HEK293 (cell line): ENCODE measurements at regions not wholly inside any gene's neighbourhood (a gene's known extent, or its start where the extent isn't known, plus 50 kb on each side); places are given as distances from the start of the nearest gene placed in this dataset.

Experiments used
- CTCF ChIA-PET: fragments of 350-600 bp; formaldehyde crosslinking; extraction: SDS; loops from one replicate; lab custom pipeline; 2021; ENCODE audit warnings: antibody characterized with exemption; lab: Yijun Ruan, JAX
- POLR2A ChIA-PET: fragments of 300-600 bp; formaldehyde crosslinking; extraction: SDS; loops from one replicate; lab custom pipeline; 2020; ENCODE audit warnings: antibody characterized with exemption, inconsistent platforms; lab: Yijun Ruan, JAX
- H3K27ac ChIP-seq: fragments of 200-500 bp; sonication (Bioruptor generic); 2 replicates; pipeline ENCODE4 v1.5.1; 2014; ENCODE audit warnings: low read depth, low read length, control low read depth, inconsistent platforms; ENCODE audit errors: extremely low read depth
- H3K36me3 ChIP-seq, 2 experiments: fragments of 200-500 bp in 1 of 2; sonication (Bioruptor generic) in 1 of 2; 1 replicate in 1 of 2; 2 replicates in 1 of 2; pipeline ENCODE4 v1.5.1; 2014 to 2017; ENCODE audit warnings: inconsistent platforms in 2 of 2, low read length in 2 of 2; ENCODE audit not compliant: control insufficient read depth in 2 of 2, insufficient read depth in 1 of 2
- H3K4me1 ChIP-seq: fragments of 200-500 bp; sonication (Bioruptor generic); 2 replicates; pipeline ENCODE4 v1.5.1; 2014; ENCODE audit warnings: mild to moderate bottlenecking, low read length, inconsistent platforms; ENCODE audit not compliant: control insufficient read depth, insufficient read depth
- H3K4me3 ChIP-seq: 2 replicates; pipeline ENCODE4 v1.5.1; 2011; ENCODE audit warnings: low read depth, mild to moderate bottlenecking, control low read depth, low read length, moderate library complexity
- H3K9me3 ChIP-seq: fragments of 200-500 bp; sonication (Bioruptor generic); 2 replicates; pipeline ENCODE4 v1.5.1; 2014; ENCODE audit warnings: low read depth, low read length, inconsistent platforms; ENCODE audit not compliant: control insufficient read depth, insufficient read depth
- EGR2 ChIP-seq: fragments of 450-650 bp; formaldehyde crosslinking; IDR thresholded peaks from 2 replicates; pipeline ENCODE4 v1.5.1; 2016; ENCODE audit warnings: low read depth, missing biosample characterization, missing genetic modification characterization
- KLF10 ChIP-seq: fragments of 450-650 bp; IDR thresholded peaks from 2 replicates; pipeline ENCODE4 v1.5.1; 2018; ENCODE audit warnings: missing biosample characterization, mild to moderate bottlenecking, missing genetic modification characterization
- KLF7 ChIP-seq: fragments of 450-650 bp; formaldehyde crosslinking; IDR thresholded peaks from 2 replicates; pipeline ENCODE4 v1.5.1; 2016; ENCODE audit warnings: missing biosample characterization, missing genetic modification characterization, borderline replicate concordance
- REPIN1 ChIP-seq: fragments of 450-650 bp; formaldehyde crosslinking; IDR thresholded peaks from 2 replicates; pipeline ENCODE4 v1.5.1; 2017; ENCODE audit warnings: missing biosample characterization, missing genetic modification characterization, low read depth
- ZBTB20 ChIP-seq: fragments of 450-650 bp; formaldehyde crosslinking; IDR thresholded peaks from 2 replicates; pipeline ENCODE4 v1.5.1; 2016; ENCODE audit warnings: missing biosample characterization, missing genetic modification characterization
- ZBTB21 ChIP-seq: fragments of 450-650 bp; formaldehyde crosslinking; IDR thresholded peaks from 2 replicates; pipeline ENCODE4 v1.5.1; 2017; ENCODE audit warnings: missing biosample characterization, missing genetic modification characterization
- ZFP41 ChIP-seq: fragments of 450-650 bp; formaldehyde crosslinking; IDR thresholded peaks from 2 replicates; pipeline ENCODE4 v1.5.1; 2016; ENCODE audit warnings: missing biosample characterization, missing genetic modification characterization, borderline replicate concordance
- ZIC2 ChIP-seq: fragments of 450-650 bp; formaldehyde crosslinking; IDR thresholded peaks from 2 replicates; pipeline ENCODE4 v1.5.1; 2016; ENCODE audit warnings: missing biosample characterization, missing genetic modification characterization
- ZNF169 ChIP-seq: fragments of 450-650 bp; formaldehyde crosslinking; IDR thresholded peaks from 2 replicates; pipeline ENCODE4 v1.5.1; 2016; ENCODE audit warnings: missing biosample characterization, missing genetic modification characterization
- ZNF214 ChIP-seq: fragments of 450-650 bp; formaldehyde crosslinking; IDR thresholded peaks from 2 replicates; pipeline ENCODE4 v1.5.1; 2017; ENCODE audit warnings: missing biosample characterization, mild to moderate bottlenecking, missing genetic modification characterization, borderline replicate concordance
- ZNF23 ChIP-seq: fragments of 450-650 bp; formaldehyde crosslinking; IDR thresholded peaks from 2 replicates; pipeline ENCODE4 v1.5.1; 2016; ENCODE audit warnings: missing biosample characterization, missing genetic modification characterization, borderline replicate concordance
- ZNF24 ChIP-seq: fragments of 450-650 bp; formaldehyde crosslinking; IDR thresholded peaks from 2 replicates; pipeline ENCODE4 v1.5.1; 2016; ENCODE audit warnings: missing biosample characterization, missing genetic modification characterization
- ZNF426 ChIP-seq: fragments of 450-650 bp; formaldehyde crosslinking; IDR thresholded peaks from 2 replicates; pipeline ENCODE4 v1.5.1; 2017; ENCODE audit warnings: missing biosample characterization, missing genetic modification characterization, mild to moderate bottlenecking, inconsistent platforms, moderate library complexity
- ZNF548 ChIP-seq: fragments of 450-650 bp; formaldehyde crosslinking; IDR thresholded peaks from 2 replicates; pipeline ENCODE4 v1.5.1; 2016; ENCODE audit warnings: missing biosample characterization, missing genetic modification characterization
- ZNF654 ChIP-seq: fragments of 450-650 bp; formaldehyde crosslinking; IDR thresholded peaks from 2 replicates; pipeline ENCODE4 v1.5.1; 2016; ENCODE audit warnings: low read depth, missing biosample characterization, missing genetic modification characterization
- ZNF843 ChIP-seq: fragments of 450-650 bp; formaldehyde crosslinking; IDR thresholded peaks from 2 replicates; pipeline ENCODE4 v1.5.1; 2016; ENCODE audit warnings: missing biosample characterization, missing genetic modification characterization
- TF ChIP-seq, protein P1 (sequence below): fragments of 450-650 bp; formaldehyde crosslinking; IDR thresholded peaks from 2 replicates; pipeline ENCODE4 v1.5.1; 2016; ENCODE audit warnings: missing biosample characterization, missing genetic modification characterization
- TF ChIP-seq, protein P2 (sequence below): fragments of 450-650 bp; formaldehyde crosslinking; IDR thresholded peaks from 2 replicates; pipeline ENCODE4 v1.5.1; 2017; ENCODE audit warnings: missing biosample characterization, mild to moderate bottlenecking, missing genetic modification characterization, moderate library complexity
- TF ChIP-seq, protein P3 (sequence below): fragments of 450-650 bp; formaldehyde crosslinking; IDR thresholded peaks from 2 replicates; pipeline ENCODE4 v1.5.1; 2016; ENCODE audit warnings: missing biosample characterization, missing genetic modification characterization
- TF ChIP-seq, protein P4 (sequence below): fragments of 450-650 bp; formaldehyde crosslinking; IDR thresholded peaks from 2 replicates; pipeline ENCODE4 v1.5.1; 2017; ENCODE audit warnings: missing biosample characterization, missing genetic modification characterization

DNA sequence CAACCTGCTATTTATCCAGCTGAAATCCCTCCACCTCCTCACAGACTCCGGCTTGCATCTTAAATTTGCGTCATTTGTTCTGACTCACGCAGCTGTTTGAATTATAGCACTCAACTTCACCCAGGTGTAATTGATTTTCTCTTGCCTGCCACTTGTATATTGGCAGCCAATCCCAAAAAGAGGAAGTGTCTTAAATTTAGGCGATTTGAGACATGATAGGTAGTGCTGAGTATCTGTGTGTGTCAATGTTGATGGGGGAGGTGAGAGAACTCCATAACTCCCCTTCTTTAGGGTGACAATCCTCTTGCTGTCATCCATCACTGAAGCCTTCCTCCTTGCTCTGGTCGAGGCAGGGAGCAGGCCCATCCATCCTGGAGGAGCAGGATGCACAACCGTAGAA is 77.2 kb upstream of the TPRG1 start:
- POLR2A ChIA-PET, result no interaction called here
- no peak for TF ChIP-seq ZNF24 (tag by site-specific recombination)
- no peak for TF ChIP-seq ZNF654 (tag by site-specific recombination)
- TF ChIP-seq REPIN1 (tag by site-specific recombination), result no peak
- no peak for TF ChIP-seq EGR2
- Histone ChIP-seq H3K4me3 (no peak overlapping the region), H3K36me3 (no peaks in the 10 kb centered on the region), H3K9me3 (no peaks in the 10 kb centered on the region), H3K27ac (no peak overlapping the region), H3K4me1 (no peaks in the 10 kb centered on the region)
- CTCF ChIA-PET, result no interaction called here

DNA sequence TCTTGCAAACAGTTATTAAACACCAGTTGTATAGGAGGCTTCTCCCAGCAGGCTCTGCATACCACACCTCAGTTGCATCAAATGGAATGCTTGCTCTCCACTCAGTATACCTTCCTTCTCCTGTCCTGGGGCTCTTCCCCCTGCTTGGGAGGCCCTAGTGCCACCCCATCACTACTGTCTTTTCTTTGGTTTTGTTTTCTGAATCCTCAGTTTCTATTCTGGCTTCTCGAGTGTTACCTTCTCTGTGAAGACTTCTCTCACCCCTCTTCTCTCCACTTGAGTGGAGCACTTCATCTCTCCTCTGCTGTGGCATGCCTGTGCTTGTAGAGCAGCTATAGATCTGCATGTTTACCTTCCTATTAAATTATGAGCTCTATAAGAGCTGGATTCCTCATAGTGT is 75.7 kb upstream of the TPRG1 start:
- no peaks in the 10 kb centered on the region for H3K9me3 ChIP-seq
- no peak for TF ChIP-seq ZFP41 (tag by site-specific recombination)
- TF ChIP-seq, all 188 proteins: peak for 0
- no peak overlapping the region for H3K27ac ChIP-seq
- CTCF ChIA-PET, result no interaction called here
- H3K4me1 ChIP-seq, result no peaks in the 10 kb centered on the region
- POLR2A ChIA-PET, result no interaction called here
- no peak overlapping the region for H3K4me3 ChIP-seq
- H3K36me3 ChIP-seq, result no peaks in the 10 kb centered on the region

DNA sequence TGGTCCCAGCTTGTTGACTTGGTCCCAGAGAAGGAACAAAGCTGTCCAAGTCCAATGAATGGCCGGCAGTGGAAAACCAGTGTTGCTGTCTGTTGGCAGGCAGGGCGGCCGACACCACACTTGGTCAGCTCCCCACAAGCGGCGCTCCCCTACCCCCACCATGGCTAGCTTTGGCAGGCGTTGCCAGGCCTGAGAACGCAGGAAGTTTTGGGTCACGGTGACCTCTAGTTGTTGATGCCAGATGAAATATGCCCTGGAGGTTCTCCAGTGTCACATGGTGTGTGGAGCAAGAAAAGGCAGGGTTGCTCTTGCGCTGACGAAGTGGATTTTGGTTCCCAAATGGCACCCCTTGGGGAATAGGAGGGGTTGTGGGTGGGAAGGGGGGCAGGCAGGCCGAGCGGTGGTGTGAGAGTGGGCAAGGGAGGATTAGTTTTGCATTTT is 72.7 kb upstream of the TPRG1 start:
- Histone ChIP-seq H3K9me3 (no peaks in the 10 kb centered on the region), H3K27ac (no peak overlapping the region), H3K4me1 (no peaks in the 10 kb centered on the region), H3K36me3 (no peaks in the 10 kb centered on the region), H3K4me3 (no peak overlapping the region)
- no peak for TF ChIP-seq ZIC2 (tag by site-specific recombination)
- TF ChIP-seq, protein P1, sequence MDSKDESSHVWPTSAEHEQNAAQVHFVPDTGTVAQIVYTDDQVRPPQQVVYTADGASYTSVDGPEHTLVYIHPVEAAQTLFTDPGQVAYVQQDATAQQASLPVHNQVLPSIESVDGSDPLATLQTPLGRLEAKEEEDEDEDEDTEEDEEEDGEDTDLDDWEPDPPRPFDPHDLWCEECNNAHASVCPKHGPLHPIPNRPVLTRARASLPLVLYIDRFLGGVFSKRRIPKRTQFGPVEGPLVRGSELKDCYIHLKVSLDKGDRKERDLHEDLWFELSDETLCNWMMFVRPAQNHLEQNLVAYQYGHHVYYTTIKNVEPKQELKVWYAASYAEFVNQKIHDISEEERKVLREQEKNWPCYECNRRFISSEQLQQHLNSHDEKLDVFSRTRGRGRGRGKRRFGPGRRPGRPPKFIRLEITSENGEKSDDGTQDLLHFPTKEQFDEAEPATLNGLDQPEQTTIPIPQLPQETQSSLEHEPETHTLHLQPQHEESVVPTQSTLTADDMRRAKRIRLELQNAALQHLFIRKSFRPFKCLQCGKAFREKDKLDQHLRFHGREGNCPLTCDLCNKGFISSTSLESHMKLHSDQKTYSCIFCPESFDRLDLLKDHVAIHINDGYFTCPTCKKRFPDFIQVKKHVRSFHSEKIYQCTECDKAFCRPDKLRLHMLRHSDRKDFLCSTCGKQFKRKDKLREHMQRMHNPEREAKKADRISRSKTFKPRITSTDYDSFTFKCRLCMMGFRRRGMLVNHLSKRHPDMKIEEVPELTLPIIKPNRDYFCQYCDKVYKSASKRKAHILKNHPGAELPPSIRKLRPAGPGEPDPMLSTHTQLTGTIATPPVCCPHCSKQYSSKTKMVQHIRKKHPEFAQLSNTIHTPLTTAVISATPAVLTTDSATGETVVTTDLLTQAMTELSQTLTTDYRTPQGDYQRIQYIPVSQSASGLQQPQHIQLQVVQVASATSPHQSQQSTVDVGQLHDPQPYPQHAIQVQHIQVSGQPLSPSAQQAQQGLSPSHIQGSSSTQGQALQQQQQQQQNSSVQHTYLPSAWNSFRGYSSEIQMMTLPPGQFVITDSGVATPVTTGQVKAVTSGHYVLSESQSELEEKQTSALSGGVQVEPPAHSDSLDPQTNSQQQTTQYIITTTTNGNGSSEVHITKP, result no peak
- TF ChIP-seq KLF10 (tag by site-specific recombination), result no peak
- TF ChIP-seq ZNF214 (tag by site-specific recombination), result no peak
- no peak for TF ChIP-seq ZNF23
- TF ChIP-seq ZNF426 (tag by site-specific recombination), result no peak
- TF ChIP-seq KLF7 (tag by site-specific recombination), result no peak
- TF ChIP-seq ZNF548, result no peak
- TF ChIP-seq ZBTB21 (tag by site-specific recombination), result no peak
- TF ChIP-seq, protein P2, sequence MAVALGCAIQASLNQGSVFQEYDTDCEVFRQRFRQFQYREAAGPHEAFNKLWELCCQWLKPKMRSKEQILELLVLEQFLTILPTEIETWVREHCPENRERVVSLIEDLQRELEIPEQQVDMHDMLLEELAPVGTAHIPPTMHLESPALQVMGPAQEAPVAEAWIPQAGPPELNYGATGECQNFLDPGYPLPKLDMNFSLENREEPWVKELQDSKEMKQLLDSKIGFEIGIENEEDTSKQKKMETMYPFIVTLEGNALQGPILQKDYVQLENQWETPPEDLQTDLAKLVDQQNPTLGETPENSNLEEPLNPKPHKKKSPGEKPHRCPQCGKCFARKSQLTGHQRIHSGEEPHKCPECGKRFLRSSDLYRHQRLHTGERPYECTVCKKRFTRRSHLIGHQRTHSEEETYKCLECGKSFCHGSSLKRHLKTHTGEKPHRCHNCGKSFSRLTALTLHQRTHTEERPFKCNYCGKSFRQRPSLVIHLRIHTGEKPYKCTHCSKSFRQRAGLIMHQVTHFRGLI, result no peak
- no peak for TF ChIP-seq ZNF843 (tag by site-specific recombination)
- no peak for TF ChIP-seq ZNF169 (tag by site-specific recombination)
- no peak for TF ChIP-seq EGR2
- TF ChIP-seq ZFP41 (tag by site-specific recombination), result no peak
- TF ChIP-seq, protein P3, sequence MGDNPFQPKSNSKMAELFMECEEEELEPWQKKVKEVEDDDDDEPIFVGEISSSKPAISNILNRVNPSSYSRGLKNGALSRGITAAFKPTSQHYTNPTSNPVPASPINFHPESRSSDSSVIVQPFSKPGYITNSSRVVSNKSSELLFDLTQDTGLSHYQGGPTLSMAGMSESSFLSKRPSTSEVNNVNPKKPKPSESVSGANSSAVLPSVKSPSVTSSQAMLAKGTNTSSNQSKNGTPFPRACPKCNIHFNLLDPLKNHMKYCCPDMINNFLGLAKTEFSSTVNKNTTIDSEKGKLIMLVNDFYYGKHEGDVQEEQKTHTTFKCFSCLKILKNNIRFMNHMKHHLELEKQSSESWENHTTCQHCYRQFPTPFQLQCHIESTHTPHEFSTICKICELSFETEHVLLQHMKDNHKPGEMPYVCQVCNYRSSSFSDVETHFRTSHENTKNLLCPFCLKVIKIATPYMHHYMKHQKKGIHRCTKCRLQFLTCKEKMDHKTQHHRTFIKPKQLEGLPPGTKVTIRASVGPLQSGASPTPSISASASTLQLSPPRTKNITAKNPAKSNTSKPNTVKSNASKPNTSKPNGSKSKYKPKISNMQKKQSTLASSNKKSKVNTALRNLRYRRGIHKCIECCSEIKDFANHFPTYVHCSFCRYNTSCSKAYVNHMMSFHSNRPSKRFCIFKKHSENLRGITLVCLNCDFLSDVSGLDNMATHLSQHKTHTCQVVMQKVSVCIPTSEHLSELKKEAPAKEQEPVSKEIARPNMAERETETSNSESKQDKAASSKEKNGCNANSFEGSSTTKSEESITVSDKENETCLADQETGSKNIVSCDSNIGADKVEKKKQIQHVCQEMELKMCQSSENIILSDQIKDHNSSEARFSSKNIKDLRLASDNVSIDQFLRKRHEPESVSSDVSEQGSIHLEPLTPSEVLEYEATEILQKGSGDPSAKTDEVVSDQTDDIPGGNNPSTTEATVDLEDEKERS, result no peak
- no peak for TF ChIP-seq ZBTB20 (tag by site-specific recombination)
- TF ChIP-seq, protein P4, sequence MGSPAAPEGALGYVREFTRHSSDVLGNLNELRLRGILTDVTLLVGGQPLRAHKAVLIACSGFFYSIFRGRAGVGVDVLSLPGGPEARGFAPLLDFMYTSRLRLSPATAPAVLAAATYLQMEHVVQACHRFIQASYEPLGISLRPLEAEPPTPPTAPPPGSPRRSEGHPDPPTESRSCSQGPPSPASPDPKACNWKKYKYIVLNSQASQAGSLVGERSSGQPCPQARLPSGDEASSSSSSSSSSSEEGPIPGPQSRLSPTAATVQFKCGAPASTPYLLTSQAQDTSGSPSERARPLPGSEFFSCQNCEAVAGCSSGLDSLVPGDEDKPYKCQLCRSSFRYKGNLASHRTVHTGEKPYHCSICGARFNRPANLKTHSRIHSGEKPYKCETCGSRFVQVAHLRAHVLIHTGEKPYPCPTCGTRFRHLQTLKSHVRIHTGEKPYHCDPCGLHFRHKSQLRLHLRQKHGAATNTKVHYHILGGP (tag by site-specific recombination), result no peak
- CTCF ChIA-PET, result interaction anchor here (1.5 kb wide), 1 partner anchor 144 kb away, joined by 3 read pairs; no protein-coding TSS in a partner anchor
- POLR2A ChIA-PET, result no interaction called here
